ENCODE measurements at regions not wholly inside any gene's neighbourhood (a gene's known extent, or its start where the extent isn't known, plus 50 kb on each side); places are given as distances from the start of the nearest gene placed in this dataset.

DNA sequence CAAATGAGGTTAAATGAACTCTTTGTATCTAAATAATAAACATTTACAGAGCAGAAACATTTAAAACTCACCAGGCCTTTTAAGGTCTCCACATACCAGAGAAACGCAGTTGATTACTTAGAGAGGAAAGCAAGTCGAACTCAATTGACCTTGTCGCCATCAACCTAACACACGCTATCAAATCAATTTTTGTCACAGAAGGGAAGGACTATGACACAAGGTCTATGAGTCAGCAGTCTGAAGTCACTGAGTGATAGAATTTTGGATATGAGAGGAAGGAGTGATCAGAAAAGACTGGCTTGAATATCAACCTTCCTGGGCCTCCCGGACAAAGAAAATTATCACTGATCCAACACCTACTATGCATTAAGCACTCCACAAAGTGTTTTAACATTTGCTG is 514.4 kb upstream of the ZNF385D start:
- TF ChIP-seq POLR2A (IDR thresholded peaks at IDR 0.05; ENCODE audit: borderline replicate concordance, extremely low read depth, insufficient read depth, insufficient read length) (no peak), EZH2 (IDR thresholded peaks at IDR 0.05) (no peak), EZH2phosphoT487 (IDR thresholded peaks at IDR 0.05; ENCODE audit: borderline replicate concordance) (no peak)
- TF ChIP-seq, protein P1, sequence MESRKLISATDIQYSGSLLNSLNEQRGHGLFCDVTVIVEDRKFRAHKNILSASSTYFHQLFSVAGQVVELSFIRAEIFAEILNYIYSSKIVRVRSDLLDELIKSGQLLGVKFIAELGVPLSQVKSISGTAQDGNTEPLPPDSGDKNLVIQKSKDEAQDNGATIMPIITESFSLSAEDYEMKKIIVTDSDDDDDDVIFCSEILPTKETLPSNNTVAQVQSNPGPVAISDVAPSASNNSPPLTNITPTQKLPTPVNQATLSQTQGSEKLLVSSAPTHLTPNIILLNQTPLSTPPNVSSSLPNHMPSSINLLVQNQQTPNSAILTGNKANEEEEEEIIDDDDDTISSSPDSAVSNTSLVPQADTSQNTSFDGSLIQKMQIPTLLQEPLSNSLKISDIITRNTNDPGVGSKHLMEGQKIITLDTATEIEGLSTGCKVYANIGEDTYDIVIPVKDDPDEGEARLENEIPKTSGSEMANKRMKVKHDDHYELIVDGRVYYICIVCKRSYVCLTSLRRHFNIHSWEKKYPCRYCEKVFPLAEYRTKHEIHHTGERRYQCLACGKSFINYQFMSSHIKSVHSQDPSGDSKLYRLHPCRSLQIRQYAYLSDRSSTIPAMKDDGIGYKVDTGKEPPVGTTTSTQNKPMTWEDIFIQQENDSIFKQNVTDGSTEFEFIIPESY (IDR thresholded peaks at IDR 0.05; ENCODE audit: extremely low read depth, insufficient replicate concordance, low read length) = no peak
- TF ChIP-seq, protein P2, sequence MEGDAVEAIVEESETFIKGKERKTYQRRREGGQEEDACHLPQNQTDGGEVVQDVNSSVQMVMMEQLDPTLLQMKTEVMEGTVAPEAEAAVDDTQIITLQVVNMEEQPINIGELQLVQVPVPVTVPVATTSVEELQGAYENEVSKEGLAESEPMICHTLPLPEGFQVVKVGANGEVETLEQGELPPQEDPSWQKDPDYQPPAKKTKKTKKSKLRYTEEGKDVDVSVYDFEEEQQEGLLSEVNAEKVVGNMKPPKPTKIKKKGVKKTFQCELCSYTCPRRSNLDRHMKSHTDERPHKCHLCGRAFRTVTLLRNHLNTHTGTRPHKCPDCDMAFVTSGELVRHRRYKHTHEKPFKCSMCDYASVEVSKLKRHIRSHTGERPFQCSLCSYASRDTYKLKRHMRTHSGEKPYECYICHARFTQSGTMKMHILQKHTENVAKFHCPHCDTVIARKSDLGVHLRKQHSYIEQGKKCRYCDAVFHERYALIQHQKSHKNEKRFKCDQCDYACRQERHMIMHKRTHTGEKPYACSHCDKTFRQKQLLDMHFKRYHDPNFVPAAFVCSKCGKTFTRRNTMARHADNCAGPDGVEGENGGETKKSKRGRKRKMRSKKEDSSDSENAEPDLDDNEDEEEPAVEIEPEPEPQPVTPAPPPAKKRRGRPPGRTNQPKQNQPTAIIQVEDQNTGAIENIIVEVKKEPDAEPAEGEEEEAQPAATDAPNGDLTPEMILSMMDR (IDR thresholded peaks at IDR 0.05 in 2 of 3, conservative IDR thresholded peaks at IDR 0.05 in 1 of 3; ENCODE audit: borderline replicate concordance in 1 of 3, insufficient read depth in 1 of 3, low read depth in 2 of 3, low read length in 2 of 3) = no peak
- TF ChIP-seq, protein P3, sequence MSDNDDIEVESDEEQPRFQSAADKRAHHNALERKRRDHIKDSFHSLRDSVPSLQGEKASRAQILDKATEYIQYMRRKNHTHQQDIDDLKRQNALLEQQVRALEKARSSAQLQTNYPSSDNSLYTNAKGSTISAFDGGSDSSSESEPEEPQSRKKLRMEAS (IDR thresholded peaks at IDR 0.05) = no peak
